TTC549 (cell line): ENCODE measurements at regions not wholly inside any gene's neighbourhood (a gene's known extent, or its start where the extent isn't known, plus 50 kb on each side); places are given as distances from the start of the nearest gene placed in this dataset.
"Not testable (repeated sequence)": the region's sequence is repeated elsewhere in the genome, so short reads cannot be mapped to it uniquely, and the experiment has no call there.

Source experiments
- FAIRE-seq: peaks from 2 replicates; lab custom pipeline; 2012; peaks lifted over from hg19 to GRCh38; lab: Jason Lieb, UNC

- no peak for FAIRE-seq
These were observed 126.4 kb downstream of the CCER1 start for GRCh38 chr12:90828621-90829020.

GRCh38 chr12:90827567-90827966 is 127.4 kb downstream of the CCER1 start:
- no peak for FAIRE-seq

- no peak for FAIRE-seq
These were observed 128.9 kb downstream of the CCER1 start for GRCh38 chr12:90826036-90826435.

GRCh38 chr12:90823859-90824258 is 131.1 kb downstream of the CCER1 start:
- FAIRE-seq: no peak

GRCh38 chr12:90819709-90820108 is 135.3 kb downstream of the CCER1 start:
- no peak for FAIRE-seq

GRCh38 chr12:90816353-90817089 is 138.5 kb downstream of the CCER1 start:
- no peak for FAIRE-seq

GRCh38 chr12:90809940-90810339 is 145.0 kb downstream of the CCER1 start:
- no peak for FAIRE-seq

GRCh38 chr12:90808568-90808967 is 146.4 kb downstream of the CCER1 start:
- no peak for FAIRE-seq

- FAIRE-seq: no peak
These were observed 152.2 kb downstream of the CCER1 start for GRCh38 chr12:90802727-90803126.

- no peak for FAIRE-seq
These were observed 153.2 kb downstream of the CCER1 start for GRCh38 chr12:90801776-90802175.

GRCh38 chr12:90794212-90794611 is 160.8 kb downstream of the CCER1 start:
- no peak for FAIRE-seq

GRCh38 chr12:90792718-90793117 is 162.3 kb downstream of the CCER1 start:
- FAIRE-seq: not testable (repeated sequence)

- no peak for FAIRE-seq
These were observed 163.5 kb downstream of the CCER1 start for GRCh38 chr12:90791445-90791844.

- no peak for FAIRE-seq
These were observed 164.2 kb downstream of the CCER1 start for GRCh38 chr12:90790747-90791146.

GRCh38 chr12:90773491-90773890 is 181.5 kb downstream of the CCER1 start:
- no peak for FAIRE-seq

- FAIRE-seq: no peak
These were observed 184.1 kb downstream of the CCER1 start for GRCh38 chr12:90770861-90771260.

GRCh38 chr12:90757957-90758356 is 197.0 kb downstream of the CCER1 start:
- no peak for FAIRE-seq

GRCh38 chr12:90745211-90745610 is 209.8 kb downstream of the CCER1 start:
- FAIRE-seq: no peak

- no peak for FAIRE-seq
These were observed 213.4 kb downstream of the CCER1 start for GRCh38 chr12:90741611-90742010.

GRCh38 chr12:90729736-90730135 is 225.2 kb downstream of the CCER1 start:
- no peak for FAIRE-seq

- no peak for FAIRE-seq
These were observed 242.3 kb downstream of the CCER1 start for GRCh38 chr12:90712671-90713070.

GRCh38 chr12:90710711-90711110 is 244.3 kb downstream of the CCER1 start:
- no peak for FAIRE-seq

GRCh38 chr12:90706036-90706435 is 248.9 kb downstream of the CCER1 start:
- FAIRE-seq: no peak

GRCh38 chr12:90695415-90695814 is 259.6 kb downstream of the CCER1 start:
- FAIRE-seq: no peak

- no peak for FAIRE-seq
These were observed 264.9 kb downstream of the CCER1 start for GRCh38 chr12:90690120-90690519.
